HG02981 (cell line): ENCODE measurements at regions not wholly inside any gene's neighbourhood (a gene's known extent, or its start where the extent isn't known, plus 50 kb on each side); places are given as distances from the start of the nearest gene placed in this dataset.
"Not testable (repeated sequence)": the region's sequence is repeated elsewhere in the genome, so short reads cannot be mapped to it uniquely, and the experiment has no call there.

ENCODE experiments used
- ATAC-seq: cut with Tn5 transposase; IDR thresholded peaks from one replicate; pipeline ENCODE4 v1.9.1; 2021; ENCODE audit warnings: mild to moderate bottlenecking, moderate library complexity; ENCODE audit not compliant: unreplicated experiment

- ATAC-seq: not testable (repeated sequence)
Observed at GRCh38 chr6:27635886-27636285, 163.0 kb upstream of the ZNF184 start.

GRCh38 chr6:27633221-27633688 is 160.3 kb upstream of the ZNF184 start:
- not testable (repeated sequence) for ATAC-seq

GRCh38 chr6:27631609-27631916 is 158.7 kb upstream of the ZNF184 start:
- ATAC-seq: no peak

- no peak for ATAC-seq
Observed at GRCh38 chr6:27630727-27631608, 158.1 kb upstream of the ZNF184 start.

GRCh38 chr6:27624694-27625262 is 151.9 kb upstream of the ZNF184 start:
- no peak for ATAC-seq

GRCh38 chr6:27623103-27623502 is 150.2 kb upstream of the ZNF184 start:
- no peak for ATAC-seq

- no peak for ATAC-seq
Observed at GRCh38 chr6:27619436-27619835, 146.5 kb upstream of the ZNF184 start.

GRCh38 chr6:27617700-27618689 is 145.1 kb upstream of the ZNF184 start:
- no peak for ATAC-seq

GRCh38 chr6:27617046-27617687 is 144.3 kb upstream of the ZNF184 start:
- no peak for ATAC-seq

- no peak for ATAC-seq
Observed at GRCh38 chr6:27616328-27617045, 143.6 kb upstream of the ZNF184 start.

- no peak for ATAC-seq
Observed at GRCh38 chr6:27611451-27611850, 138.5 kb upstream of the ZNF184 start.

GRCh38 chr6:27608916-27609883 is 136.3 kb upstream of the ZNF184 start:
- no peak for ATAC-seq

- ATAC-seq: no peak
Observed at GRCh38 chr6:27605401-27606342, 132.8 kb upstream of the ZNF184 start.

- no peak for ATAC-seq
Observed at GRCh38 chr6:27604986-27605385, 132.1 kb upstream of the ZNF184 start.

- no peak for ATAC-seq
Observed at GRCh38 chr6:27601668-27602254, 128.9 kb upstream of the ZNF184 start.

- no peak for ATAC-seq
Observed at GRCh38 chr6:27599859-27600532, 127.1 kb upstream of the ZNF184 start.

GRCh38 chr6:27597031-27597567 is 124.2 kb upstream of the ZNF184 start:
- not testable (repeated sequence) for ATAC-seq
